GM10266 (cell line): ENCODE measurements at regions not wholly inside any gene's neighbourhood (a gene's known extent, or its start where the extent isn't known, plus 50 kb on each side); places are given as distances from the start of the nearest gene placed in this dataset.

Experiments used
- DNase-seq: peaks from one replicate; pipeline ENCODE4 v3.0.0; 2012; ENCODE audit errors: extremely low spot score
- CTCF ChIP-seq: IDR thresholded peaks from 2 replicates; pipeline ENCODE4 v1.5.1; 2012; ENCODE audit warnings: mild to moderate bottlenecking, low read depth; ENCODE audit not compliant: control insufficient read depth, insufficient read depth; ENCODE audit errors: missing control alignments

- TF ChIP-seq CTCF, result no peak
- DNase-seq, result no peak
Observed at GRCh38 chr7:431658-432111, 88.0 kb downstream of the PDGFA start.

GRCh38 chr7:432256-432655 is 87.4 kb downstream of the PDGFA start:
- no peak for TF ChIP-seq CTCF

GRCh38 chr7:432933-433332 is 86.7 kb downstream of the PDGFA start:
- no peak for DNase-seq
- TF ChIP-seq CTCF, result no peak

More at GRCh38 chr7:432256-432655, 87.4 kb downstream of the PDGFA start:
- DNase-seq, result no peak

DNA sequence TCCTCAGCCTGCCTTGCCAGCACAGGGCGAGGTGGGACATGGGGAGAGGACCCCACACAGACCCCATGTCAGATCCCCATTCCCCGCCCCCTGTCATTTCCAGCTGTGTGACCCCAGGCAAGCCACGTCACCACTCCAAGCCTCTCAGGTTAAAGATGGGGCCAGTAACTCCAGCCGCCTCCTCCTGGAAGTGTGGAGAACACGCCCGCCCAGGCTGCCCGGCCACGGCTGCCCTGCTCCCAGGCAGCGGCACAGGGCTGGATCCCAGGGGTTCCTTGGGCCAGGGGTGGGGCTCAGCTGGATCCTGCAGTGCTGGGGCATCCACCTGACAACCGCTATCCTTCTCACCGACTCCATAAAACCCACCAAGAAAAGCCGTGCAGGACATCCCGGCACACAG is 86.1 kb downstream of the PDGFA start:
- DNase-seq, result no peak
- TF ChIP-seq CTCF, result no peak

DNA sequence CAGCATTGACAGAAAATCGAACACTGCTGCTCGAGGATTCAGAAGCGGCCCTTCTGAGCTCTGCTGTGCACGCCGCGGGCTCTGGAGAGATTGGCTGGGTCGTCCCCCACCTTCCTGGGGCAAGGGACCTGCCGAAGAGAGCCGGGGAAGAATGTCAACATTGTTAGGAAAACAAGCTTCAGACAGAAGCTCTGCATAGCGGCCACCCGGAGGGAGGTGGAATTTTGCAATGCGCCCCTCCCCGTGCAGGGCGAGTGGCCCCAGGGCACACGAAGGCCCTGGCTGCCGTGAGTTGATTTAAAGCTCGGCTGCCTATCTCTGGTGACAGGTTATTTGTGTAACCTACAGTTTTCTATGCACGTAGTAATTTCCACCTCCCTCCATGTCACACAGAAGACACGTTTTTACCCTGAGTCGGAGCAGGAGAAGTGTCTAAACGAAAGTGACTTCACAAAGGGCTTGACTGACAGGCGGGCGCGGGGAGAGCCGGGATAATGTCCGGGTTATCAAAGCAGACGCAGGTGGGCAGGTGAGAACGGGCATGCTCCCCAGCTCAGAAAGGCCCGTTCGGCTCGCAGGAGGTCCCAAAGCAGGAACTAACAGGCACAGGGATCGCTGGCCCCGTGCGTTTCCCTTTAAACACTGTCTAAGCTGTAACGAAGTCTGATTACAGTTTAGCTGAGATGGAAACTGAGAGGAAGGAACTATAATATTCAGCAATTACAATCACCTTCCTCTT is 84.6 kb downstream of the PDGFA start:
- no peak for TF ChIP-seq CTCF
- no peak for DNase-seq

- no peak for DNase-seq
- no peak for TF ChIP-seq CTCF
Observed at GRCh38 chr7:435630-436366, 83.8 kb downstream of the PDGFA start.
